Endothelial cell (in vitro differentiated cells): ENCODE measurements at regions not wholly inside any gene's neighbourhood (a gene's known extent, or its start where the extent isn't known, plus 50 kb on each side); places are given as distances from the start of the nearest gene placed in this dataset.

Experiments
- DNase-seq: peaks from one replicate; pipeline ENCODE4 v3.0.0; 2021; ENCODE audit warnings: low spot score
- H3K27ac Mint-ChIP-seq: one replicate; pipeline ENCODE4 v1.8.0; 2021; ENCODE audit warnings: mixed read lengths, inconsistent platforms; ENCODE audit not compliant: unreplicated experiment
- H3K27me3 Mint-ChIP-seq: one replicate; pipeline ENCODE4 v1.8.0; 2021; ENCODE audit warnings: mild to moderate bottlenecking, moderate library complexity, mixed read lengths, inconsistent platforms; ENCODE audit not compliant: unreplicated experiment
- H3K36me3 Mint-ChIP-seq: one replicate; pipeline ENCODE4 v1.8.0; 2021; ENCODE audit warnings: mild to moderate bottlenecking, low read depth, mixed read lengths, inconsistent platforms; ENCODE audit not compliant: unreplicated experiment
- H3K4me1 Mint-ChIP-seq: one replicate; pipeline ENCODE4 v1.8.0; 2021; ENCODE audit warnings: mild to moderate bottlenecking, mixed read lengths, inconsistent platforms; ENCODE audit not compliant: unreplicated experiment
- H3K4me3 Mint-ChIP-seq: one replicate; pipeline ENCODE4 v1.8.0; 2021; ENCODE audit warnings: mild to moderate bottlenecking, mixed read lengths, inconsistent platforms; ENCODE audit not compliant: unreplicated experiment
- H3K9me3 Mint-ChIP-seq: one replicate; pipeline ENCODE4 v1.8.0; 2021; ENCODE audit warnings: mixed read lengths, inconsistent platforms; ENCODE audit not compliant: unreplicated experiment
- CTCF ChIP-seq: fragments of 200-600 bp; sonication (generic); IDR thresholded peaks from one replicate; pipeline ENCODE4 v1.5.0; 2021; ENCODE audit warnings: antibody characterized with exemption; ENCODE audit not compliant: unreplicated experiment

- no peaks in the 10 kb centered on the region for H3K27me3 Mint-ChIP-seq
- no peak overlapping the region for H3K27ac Mint-ChIP-seq
- no peak for DNase-seq
Observed at GRCh38 chr7:115135146-115135545, 213.3 kb downstream of the MDFIC start.

GRCh38 chr7:115133248-115133647, 211.4 kb downstream of the MDFIC start:
- TF ChIP-seq CTCF: no peak
- H3K9me3 Mint-ChIP-seq: no peaks in the 10 kb centered on the region
- DNase-seq: no peak
- no peaks in the 10 kb centered on the region for H3K27me3 Mint-ChIP-seq
- H3K27ac Mint-ChIP-seq: no peak overlapping the region
- no peak overlapping the region for H3K4me3 Mint-ChIP-seq
- H3K4me1 Mint-ChIP-seq: peaks cover 6% of the 10 kb centered on the region
- no peaks in the 10 kb centered on the region for H3K36me3 Mint-ChIP-seq

More at GRCh38 chr7:115135146-115135545, 213.3 kb downstream of the MDFIC start:
- no peaks in the 10 kb centered on the region for H3K9me3 Mint-ChIP-seq
- H3K4me1 Mint-ChIP-seq: peaks cover 6% of the 10 kb centered on the region
- no peak overlapping the region for H3K4me3 Mint-ChIP-seq
- TF ChIP-seq CTCF: no peak
- no peaks in the 10 kb centered on the region for H3K36me3 Mint-ChIP-seq

GRCh38 chr7:115132096-115132495, 210.2 kb downstream of the MDFIC start:
- Mint-ChIP-seq H3K4me1 (peaks cover 6% of the 10 kb centered on the region), H3K36me3 (no peaks in the 10 kb centered on the region), H3K9me3 (no peaks in the 10 kb centered on the region), H3K27ac (no peak overlapping the region), H3K4me3 (no peak overlapping the region), H3K27me3 (no peaks in the 10 kb centered on the region)
- TF ChIP-seq CTCF: no peak
- no peak for DNase-seq

GRCh38 chr7:115128154-115128553, 206.3 kb downstream of the MDFIC start:
- no peaks in the 10 kb centered on the region for H3K9me3 Mint-ChIP-seq
- no peak overlapping the region for H3K4me3 Mint-ChIP-seq
- TF ChIP-seq CTCF: no peak

GRCh38 chr7:115127399-115128021, 205.6 kb downstream of the MDFIC start:
- Mint-ChIP-seq H3K27ac (no peak overlapping the region), H3K36me3 (no peaks in the 10 kb centered on the region), H3K4me3 (no peak overlapping the region), H3K4me1 (peaks cover 9% of the 10 kb centered on the region), H3K27me3 (no peaks in the 10 kb centered on the region), H3K9me3 (no peaks in the 10 kb centered on the region)
- no peak for TF ChIP-seq CTCF
- no peak for DNase-seq

More at GRCh38 chr7:115128154-115128553, 206.3 kb downstream of the MDFIC start:
- H3K36me3 Mint-ChIP-seq: no peaks in the 10 kb centered on the region
- H3K4me1 Mint-ChIP-seq: peaks cover 3% of the 10 kb centered on the region
- no peak overlapping the region for H3K27ac Mint-ChIP-seq
- no peak for DNase-seq
- H3K27me3 Mint-ChIP-seq: no peaks in the 10 kb centered on the region
